Choroid plexus epithelial cell (primary cell): ENCODE measurements at regions not wholly inside any gene's neighbourhood (a gene's known extent, or its start where the extent isn't known, plus 50 kb on each side); places are given as distances from the start of the nearest gene placed in this dataset.

ENCODE experiments used
- DNase-seq: peaks from one replicate; pipeline ENCODE4 v3.0.0-alpha.2; 2010; ENCODE audit warnings: low read depth
- H3K4me3 ChIP-seq: 2 replicates; pipeline ENCODE4 v1.5.1; 2011; ENCODE audit warnings: low read depth, mild to moderate bottlenecking, control low read depth, low read length, moderate library complexity
- TF ChIP-seq, protein P1 (sequence below): conservative IDR thresholded peaks from 2 replicates; pipeline ENCODE4 v1.5.1; 2011; ENCODE audit warnings: low read depth, mild to moderate bottlenecking, control low read depth, inconsistent platforms, low read length, moderate library complexity

DNA sequence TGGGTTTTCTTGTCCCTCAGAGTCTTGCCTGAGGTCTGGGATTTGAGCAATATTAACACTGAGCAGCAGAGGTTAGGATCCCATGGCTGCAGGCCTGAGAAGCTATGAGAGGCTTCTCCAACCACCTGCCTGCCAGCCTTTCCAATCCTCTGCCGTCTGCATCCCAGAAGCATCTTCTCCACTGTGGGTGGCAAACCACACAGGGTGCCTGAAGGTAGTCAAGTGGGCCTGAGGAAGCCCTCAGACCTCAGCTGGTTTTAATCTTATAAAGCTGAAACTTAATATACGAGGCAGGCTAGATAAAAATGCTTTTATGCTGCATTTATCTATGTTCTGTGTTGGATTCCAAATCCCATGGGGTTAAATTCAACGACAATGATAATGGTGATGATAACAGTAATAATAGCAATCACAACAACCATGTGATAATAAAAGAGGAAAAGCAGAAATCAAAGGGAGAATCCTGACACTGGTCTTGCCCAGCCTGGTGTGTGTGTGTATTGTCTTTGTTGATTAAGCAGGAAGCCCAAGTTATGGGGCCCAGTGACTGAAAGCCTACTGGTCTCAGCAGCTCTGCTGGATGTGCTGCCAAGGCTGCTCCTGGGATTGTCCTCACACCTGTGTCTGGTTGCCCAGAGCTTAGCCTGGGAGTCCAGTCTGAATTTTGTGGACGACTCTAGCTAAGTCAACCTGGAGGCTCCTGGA, 59.7 kb upstream of the LDAH start:
- TF ChIP-seq, protein P1, sequence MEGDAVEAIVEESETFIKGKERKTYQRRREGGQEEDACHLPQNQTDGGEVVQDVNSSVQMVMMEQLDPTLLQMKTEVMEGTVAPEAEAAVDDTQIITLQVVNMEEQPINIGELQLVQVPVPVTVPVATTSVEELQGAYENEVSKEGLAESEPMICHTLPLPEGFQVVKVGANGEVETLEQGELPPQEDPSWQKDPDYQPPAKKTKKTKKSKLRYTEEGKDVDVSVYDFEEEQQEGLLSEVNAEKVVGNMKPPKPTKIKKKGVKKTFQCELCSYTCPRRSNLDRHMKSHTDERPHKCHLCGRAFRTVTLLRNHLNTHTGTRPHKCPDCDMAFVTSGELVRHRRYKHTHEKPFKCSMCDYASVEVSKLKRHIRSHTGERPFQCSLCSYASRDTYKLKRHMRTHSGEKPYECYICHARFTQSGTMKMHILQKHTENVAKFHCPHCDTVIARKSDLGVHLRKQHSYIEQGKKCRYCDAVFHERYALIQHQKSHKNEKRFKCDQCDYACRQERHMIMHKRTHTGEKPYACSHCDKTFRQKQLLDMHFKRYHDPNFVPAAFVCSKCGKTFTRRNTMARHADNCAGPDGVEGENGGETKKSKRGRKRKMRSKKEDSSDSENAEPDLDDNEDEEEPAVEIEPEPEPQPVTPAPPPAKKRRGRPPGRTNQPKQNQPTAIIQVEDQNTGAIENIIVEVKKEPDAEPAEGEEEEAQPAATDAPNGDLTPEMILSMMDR, result no peak
- no peak overlapping the region for H3K4me3 ChIP-seq

DNA sequence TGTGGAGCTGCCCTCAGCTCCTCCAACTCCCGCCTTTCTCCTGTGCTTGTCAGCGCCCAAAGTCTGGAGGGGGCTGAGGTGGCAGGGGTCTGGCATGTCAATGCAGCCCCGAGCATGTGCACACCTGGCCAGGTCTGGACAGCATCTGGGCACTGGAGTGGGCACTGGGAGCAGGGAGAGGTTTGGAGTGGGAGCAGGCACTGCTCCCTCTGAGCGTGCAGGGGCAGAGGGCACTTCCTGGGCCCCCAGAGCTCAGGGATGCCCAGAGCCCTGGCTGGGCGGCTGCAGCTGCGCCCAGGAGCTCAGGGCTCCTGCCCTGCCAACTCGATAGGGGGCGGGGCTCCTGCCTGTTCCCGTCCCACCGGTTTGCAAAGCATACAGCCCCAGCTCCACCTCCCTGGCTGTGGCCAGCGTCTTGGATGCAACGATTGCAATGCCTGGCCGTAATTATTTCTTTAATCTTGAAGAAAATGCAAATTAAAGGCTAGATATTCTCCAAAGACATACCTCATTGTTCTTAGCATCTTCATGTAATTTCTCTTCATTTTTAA, 57.4 kb upstream of the LDAH start:
- DNase-seq, result no peak
- TF ChIP-seq, protein P1, result no peak

More for the DNA sequence above, 59.7 kb upstream of the LDAH start:
- DNase-seq, result no peak

DNA sequence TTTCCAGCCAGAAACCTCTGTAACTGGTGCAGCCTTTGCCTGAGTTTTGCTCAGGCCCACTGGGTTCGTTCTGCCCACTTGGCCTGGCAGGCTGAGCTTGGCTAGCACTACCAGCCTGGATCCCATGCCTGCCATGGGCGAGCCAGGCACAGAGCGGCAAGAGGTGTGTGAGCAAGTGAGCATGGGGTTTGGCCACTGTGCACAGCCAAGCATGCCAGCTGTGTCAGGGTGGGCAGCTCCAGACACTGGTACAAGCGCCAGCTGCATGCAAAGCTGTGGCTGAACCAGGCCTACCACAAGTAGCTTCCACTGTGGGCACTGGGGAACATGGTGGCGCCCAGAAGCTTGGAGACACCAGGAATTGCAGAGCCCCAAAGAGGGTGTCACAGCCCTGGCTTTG, 56.3 kb upstream of the LDAH start:
- no peak overlapping the region for H3K4me3 ChIP-seq
- TF ChIP-seq, protein P1, result no peak
- no peak for DNase-seq

More for the DNA sequence above, 57.4 kb upstream of the LDAH start:
- H3K4me3 ChIP-seq, result no peak overlapping the region

DNA sequence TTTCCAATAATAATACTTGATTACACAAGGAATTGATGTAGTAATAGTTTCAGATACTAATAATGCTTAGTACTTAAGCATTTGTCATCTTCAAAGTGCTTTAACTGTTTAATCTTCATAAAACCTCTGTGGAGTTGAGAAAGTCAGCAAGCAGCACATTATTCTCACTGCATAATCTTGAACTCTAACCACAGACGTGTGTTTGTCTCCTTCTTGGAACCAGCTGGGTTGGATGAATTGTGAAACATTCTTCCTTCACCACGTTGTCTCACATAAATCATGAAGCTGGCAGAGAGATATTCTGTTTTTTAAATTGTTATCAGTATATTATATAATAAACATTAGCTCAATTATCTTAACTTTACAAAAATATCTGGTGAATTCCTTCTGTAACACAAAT, 55.1 kb upstream of the LDAH start:
- no peak overlapping the region for H3K4me3 ChIP-seq
- DNase-seq, result peak; percentile 28
- TF ChIP-seq, protein P1, result no peak
